H1 (cell line): ENCODE measurements at regions not wholly inside any gene's neighbourhood (a gene's known extent, or its start where the extent isn't known, plus 50 kb on each side); places are given as distances from the start of the nearest gene placed in this dataset.

Source experiments
- CTCF ChIA-PET: fragments of 300-600 bp; sonication (Branson Sonifier 250); formaldehyde crosslinking; loops from one replicate; lab custom pipeline; 2021; ENCODE audit not compliant: partially characterized antibody; lab: Charles Lee
- POLR2A ChIA-PET: fragments of 300-600 bp; sonication (Branson Sonifier 250); formaldehyde crosslinking; loops from one replicate; lab custom pipeline; 2021; ENCODE audit warnings: inconsistent platforms; ENCODE audit not compliant: partially characterized antibody; lab: Charles Lee
- DNase-seq, 2 experiments: peaks; one replicate each; pipeline versions ENCODE4 v3.0.0 to v3.0.0-alpha.2; 2010 to 2022; ENCODE audit warnings: low spot score in 2 of 2, low read depth in 1 of 2, mixed read lengths in 1 of 2
- FAIRE-seq: peaks from 2 replicates; lab custom pipeline; 2011; peaks lifted over from hg19 to GRCh38; lab: Jason Lieb, UNC
- H2AFZ ChIP-seq: 2 replicates; pipeline ENCODE4 v1.8.1; 2012; ENCODE audit warnings: low read length, inconsistent platforms
- H2AK5ac ChIP-seq: 2 replicates; pipeline ENCODE4 v1.6.1; 2013; ENCODE audit warnings: low read depth, low read length
- H2BK120ac ChIP-seq: replicated peaks from 2 replicates; pipeline ENCODE3; 2013; ENCODE audit warnings: low read depth, low read length, inconsistent platforms
- H2BK12ac ChIP-seq: 2 replicates; pipeline ENCODE4 v1.6.1; 2013; ENCODE audit warnings: low read depth, low read length
- H2BK15ac ChIP-seq: 2 replicates; pipeline ENCODE4 v1.6.1; 2013; ENCODE audit warnings: low read length
- H2BK20ac ChIP-seq: 2 replicates; pipeline ENCODE4 v1.6.1; 2013; ENCODE audit warnings: low read length
- H2BK5ac ChIP-seq: 2 replicates; pipeline ENCODE4 v1.6.1; 2013; ENCODE audit warnings: low read depth, low read length
- H3K14ac ChIP-seq: 2 replicates; pipeline ENCODE4 v1.6.1; 2013; ENCODE audit warnings: inconsistent platforms; ENCODE audit not compliant: insufficient read length
- H3K18ac ChIP-seq: 2 replicates; pipeline ENCODE4 v1.6.1; 2013; ENCODE audit warnings: low read length; ENCODE audit errors: extremely low read depth
- H3K23ac ChIP-seq: 2 replicates; pipeline ENCODE4 v1.6.1; 2013; ENCODE audit warnings: inconsistent platforms; ENCODE audit not compliant: insufficient read length
- H3K23me2 ChIP-seq: 2 replicates; pipeline ENCODE4 v1.6.1; 2013; ENCODE audit warnings: low read depth, low read length
- H3K27ac ChIP-seq: 2 replicates; pipeline ENCODE4 v1.6.1; 2011; ENCODE audit warnings: low read depth, low read length, inconsistent platforms
- H3K27me3 ChIP-seq, 4 experiments: replicated peaks in 1 of 4; 1 replicate in 1 of 4; 2 replicates in 3 of 4; pipeline versions ENCODE4 v1.6.1 to v1.8.1; 2011 to 2013; ENCODE audit warnings: low read length in 3 of 4, mild to moderate bottlenecking in 3 of 4, inconsistent platforms in 2 of 4, mixed read lengths in 2 of 4, moderate library complexity in 1 of 4; ENCODE audit not compliant: control insufficient read depth in 3 of 4, insufficient read depth in 3 of 4; ENCODE audit errors: extremely low read depth in 1 of 4
- H3K36me3 ChIP-seq, 4 experiments: 2 replicates each; pipeline versions ENCODE4 v1.6.1 to v1.8.1; 2011 to 2013; ENCODE audit warnings: mild to moderate bottlenecking in 4 of 4, low read length in 3 of 4, moderate library complexity in 2 of 4, control low read depth in 1 of 4, inconsistent platforms in 1 of 4; ENCODE audit not compliant: insufficient read depth in 4 of 4, control insufficient read depth in 2 of 4
- H3K4ac ChIP-seq: replicated peaks from 2 replicates; pipeline ENCODE3; 2013; ENCODE audit warnings: low read length, low read depth, mixed read lengths, inconsistent platforms; ENCODE audit not compliant: insufficient read length
- H3K4me1 ChIP-seq, 4 experiments: replicated peaks in 1 of 4; 1 replicate in 1 of 4; 2 replicates in 3 of 4; pipeline versions ENCODE4 v1.6.1 to v1.8.1; 2011 to 2013; ENCODE audit warnings: low read length in 3 of 4, inconsistent platforms in 2 of 4, mixed read lengths in 1 of 4; ENCODE audit not compliant: insufficient read depth in 4 of 4, control insufficient read depth in 3 of 4
- H3K4me2 ChIP-seq, 2 experiments: 2 replicates each; pipeline versions ENCODE4 v1.6.1 to v1.8.1; 2011 to 2013; ENCODE audit warnings: low read depth in 2 of 2, low read length in 2 of 2, control low read depth in 1 of 2, inconsistent platforms in 1 of 2, mild to moderate bottlenecking in 1 of 2; ENCODE audit not compliant: insufficient read depth in 1 of 2
- H3K4me3 ChIP-seq, 4 experiments: fragments of 200-600, 300-600 bp in 1 of 4; sonication (generic), shearing (Covaris generic), sonication (Bioruptor Twin) in 1 of 4; 2 replicates each; pipeline versions ENCODE4 v1.5.1 to v1.8.1; 2011 to 2016; ENCODE audit warnings: low read length in 4 of 4, low read depth in 3 of 4, control low read depth in 2 of 4, inconsistent platforms in 2 of 4, mild to moderate bottlenecking in 2 of 4, mixed read lengths in 1 of 4, moderate library complexity in 1 of 4; ENCODE audit not compliant: insufficient read depth in 2 of 4; ENCODE audit errors: extremely low read depth in 1 of 4
- H3K56ac ChIP-seq: replicated peaks from 2 replicates; pipeline ENCODE3; 2013; ENCODE audit warnings: low read depth, mild to moderate bottlenecking, mixed read lengths, low read length, inconsistent platforms; ENCODE audit not compliant: insufficient read length
- H3K79me1 ChIP-seq: 2 replicates; pipeline ENCODE4 v1.6.1; 2013; ENCODE audit warnings: low read depth, low read length, control low read depth
- H3K79me2 ChIP-seq, 2 experiments: 2 replicates each; pipeline versions ENCODE4 v1.6.1 to v1.8.1; 2012 to 2013; ENCODE audit warnings: low read length in 2 of 2, mild to moderate bottlenecking in 2 of 2, inconsistent platforms in 1 of 2; ENCODE audit not compliant: insufficient read depth in 2 of 2, control insufficient read depth in 1 of 2
- H3K9ac ChIP-seq, 4 experiments: replicated peaks in 1 of 4; 1 replicate in 1 of 4; 2 replicates in 3 of 4; pipeline versions ENCODE4 v1.6.1 to v1.8.1; 2011 to 2013; ENCODE audit warnings: low read depth in 3 of 4, low read length in 3 of 4, control low read depth in 2 of 4, mild to moderate bottlenecking in 2 of 4, moderate library complexity in 2 of 4, inconsistent platforms in 1 of 4; ENCODE audit errors: extremely low read depth in 1 of 4
- H3K9me3 ChIP-seq, 2 experiments: 2 replicates each; pipeline versions ENCODE4 v1.6.1 to v1.8.1; 2012 to 2013; ENCODE audit warnings: mild to moderate bottlenecking in 2 of 2, moderate library complexity in 2 of 2, control low read depth in 1 of 2, inconsistent platforms in 1 of 2, low read depth in 1 of 2, low read length in 1 of 2, mixed read lengths in 1 of 2; ENCODE audit not compliant: insufficient read depth in 2 of 2
- H4K20me1 ChIP-seq, 2 experiments: replicated peaks in 1 of 2; 2 replicates each; pipeline versions ENCODE3 to v1.8.1; 2011 to 2013; ENCODE audit warnings: inconsistent platforms in 2 of 2, low read length in 2 of 2, mild to moderate bottlenecking in 1 of 2; ENCODE audit not compliant: insufficient read depth in 2 of 2, control insufficient read depth in 1 of 2
- H4K5ac ChIP-seq: 2 replicates; pipeline ENCODE4 v1.6.1; 2013; ENCODE audit warnings: low read length, low read depth, mixed read lengths, inconsistent platforms; ENCODE audit not compliant: insufficient read length
- H4K8ac ChIP-seq: 2 replicates; pipeline ENCODE4 v1.8.0; 2013; ENCODE audit warnings: mild to moderate bottlenecking, moderate library complexity, low read length, inconsistent platforms; ENCODE audit not compliant: insufficient read depth; ENCODE audit errors: extremely low read depth
- H4K91ac ChIP-seq: replicated peaks from 2 replicates; pipeline ENCODE3; 2013; ENCODE audit warnings: low read length, mixed read lengths, inconsistent platforms; ENCODE audit not compliant: insufficient read length
- BCL11A ChIP-seq, 2 experiments: IDR thresholded peaks; one replicate each; pipeline ENCODE4 v1.6.1; 2011; ENCODE audit warnings: low read depth in 2 of 2, low read length in 2 of 2, mild to moderate bottlenecking in 2 of 2
- EGR1 ChIP-seq: IDR thresholded peaks from 2 replicates; pipeline ENCODE4 v1.6.1; 2011; ENCODE audit warnings: low read depth, low read length, borderline replicate concordance
- JUN ChIP-seq: IDR thresholded peaks from 2 replicates; pipeline ENCODE4 v1.6.1; 2011; ENCODE audit warnings: low read depth, mild to moderate bottlenecking, improper control_type of control experiment, low read length
- SP1 ChIP-seq: IDR thresholded peaks from 2 replicates; pipeline ENCODE4 v1.6.1; 2011; ENCODE audit warnings: low read depth, low read length
- SRF ChIP-seq: IDR thresholded peaks from 2 replicates; pipeline ENCODE4 v1.6.1; 2011; ENCODE audit warnings: mild to moderate bottlenecking, low read depth, low read length, moderate library complexity
- TEAD4 ChIP-seq: IDR thresholded peaks from 2 replicates; pipeline ENCODE4 v1.6.1; 2012; ENCODE audit warnings: low read depth, low read length, inconsistent platforms, mixed read lengths
- WGBS, 2 experiments: shearing (Covaris generic) in 1 of 2; methylation state at CpG; one replicate each; pipeline versions ENCODE4 v1.1.6 to v1.1.7; 2013 to 2015; ENCODE audit warnings: low lambda C conversion rate in 2 of 2, mixed read lengths in 2 of 2, inconsistent platforms in 1 of 2, low coverage in 1 of 2, missing lambda C conversion rate in 1 of 2; ENCODE audit not compliant: insufficient replicate concordance in 2 of 2, insufficient coverage in 1 of 2, insufficient read length in 1 of 2; ENCODE audit errors: extremely low coverage in 1 of 2, missing lambda C conversion rate in 1 of 2; 5-methylcytosine and 5-hydroxymethylcytosine counted together

GRCh38 chr11:96990914-96991313 lies 601.1 kb downstream of the JRKL start:
- Histone ChIP-seq H3K9me3 (no peaks in the 10 kb centered on the region), H3K56ac (no peak overlapping the region), H3K23me2 (no peaks in the 10 kb centered on the region), H3K4me1 (no peaks in the 10 kb centered on the region), H3K23ac (no peak overlapping the region), H3K18ac (no peak overlapping the region), H4K20me1 (no peaks in the 10 kb centered on the region), H2BK15ac (no peak overlapping the region), H3K79me2 (no peaks in the 10 kb centered on the region), H2BK12ac (no peak overlapping the region), H2AK5ac (no peak overlapping the region), H3K9ac (no peak overlapping the region), H4K5ac (no peak overlapping the region), H2BK120ac (no peak overlapping the region), H2BK20ac (no peak overlapping the region), H3K27me3 (no peaks in the 10 kb centered on the region), H4K8ac (no peak overlapping the region), H3K79me1 (no peaks in the 10 kb centered on the region), H2AFZ (no peak overlapping the region), H3K36me3 (no peaks in the 10 kb centered on the region), H3K27ac (no peak overlapping the region), H4K91ac (no peak overlapping the region), H3K4ac (no peak overlapping the region), H2BK5ac (no peak overlapping the region), H3K4me2 (no peak overlapping the region), H3K14ac (no peak overlapping the region), H3K4me3 (no peak overlapping the region)
- FAIRE-seq (no peak), DNase-seq (no peak)
- ChIA-PET POLR2A (no interaction called here), CTCF (no interaction called here)
- no peak for TF ChIP-seq JUN
- TF ChIP-seq EGR1: no peak
- TF ChIP-seq SRF: no peak
- no peak for TF ChIP-seq BCL11A (IDR thresholded peaks at IDR 0.05; ENCODE audit: low read depth in 2 of 2, low read length in 2 of 2)
- TF ChIP-seq SP1: no peak
- TF ChIP-seq TEAD4: no peak
- 89% methylated on average over 2 of the region's 2 CpGs; no CpG with 5 or more reads in 1 of the 2 experiments for WGBS, 2 experiments
